Lung microvascular endothelial cell (primary cell): ENCODE measurements at regions not wholly inside any gene's neighbourhood (a gene's known extent, or its start where the extent isn't known, plus 50 kb on each side); places are given as distances from the start of the nearest gene placed in this dataset.
A peak's percentile ranks its signal among the peaks of the same experiment; 100 is the strongest.

Experiments used
- DNase-seq, 2 donors: peaks; one replicate each; pipeline versions ENCODE4 v3.0.0 to v3.0.0-alpha.2; 2010; ENCODE audit warnings: low read depth in 2 of 2

DNA sequence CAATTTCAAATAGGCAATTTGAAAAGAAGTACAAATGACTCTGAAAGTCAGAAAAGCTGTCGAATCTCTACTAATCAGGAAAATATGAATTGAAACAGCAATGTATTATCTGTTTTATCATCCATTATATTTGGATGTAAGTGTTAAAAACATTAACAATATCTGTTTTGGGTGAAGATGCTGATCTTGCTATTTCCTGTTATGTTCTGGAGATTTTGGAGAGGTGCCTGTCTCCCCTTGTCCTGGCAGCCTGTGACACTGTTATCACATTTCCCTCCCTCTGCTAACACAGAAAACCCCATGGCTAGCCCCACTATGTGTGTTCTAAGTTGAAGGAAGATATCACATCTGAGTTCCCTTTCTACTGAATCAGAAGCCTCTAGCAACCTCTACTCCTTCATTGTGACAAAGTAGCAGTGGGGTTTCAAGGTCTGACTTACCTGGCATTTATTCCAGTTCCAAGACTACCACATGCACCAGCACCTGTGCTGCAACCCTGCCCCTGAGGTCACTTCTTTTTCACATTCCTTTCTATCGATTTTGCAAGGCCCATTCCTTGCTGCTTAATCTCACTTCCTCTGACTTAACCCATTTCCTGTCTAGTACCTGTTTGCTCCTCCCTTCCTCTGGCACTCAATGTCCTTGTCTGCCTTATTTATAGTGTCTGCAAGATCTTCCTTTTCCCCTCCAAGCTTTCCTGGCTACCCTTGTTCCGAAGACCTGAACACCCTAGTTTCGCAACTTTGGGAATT, 95.5 kb upstream of the COL8A1 start:
- peak in 1 of 2 donors; percentile 64 for DNase-seq

DNA sequence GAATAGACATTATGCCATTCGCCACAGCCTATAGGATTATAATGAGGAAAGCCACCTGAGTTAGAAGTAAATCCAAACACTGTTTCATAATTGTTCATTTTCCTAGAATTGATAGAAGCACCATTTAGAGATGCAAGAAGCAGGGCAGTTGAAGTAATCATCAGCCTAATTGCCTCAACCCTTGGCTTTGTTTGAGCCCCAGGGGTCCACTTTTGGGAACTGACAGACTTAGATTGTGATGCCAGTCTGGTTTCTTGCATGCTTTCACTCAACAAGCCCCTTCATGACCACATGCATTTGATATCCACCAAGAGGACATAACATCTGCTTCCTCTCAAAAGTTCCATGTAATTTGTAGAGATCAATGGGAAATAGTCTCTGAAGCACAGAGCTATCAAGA, 97.2 kb upstream of the COL8A1 start:
- DNase-seq, result no peak

DNA sequence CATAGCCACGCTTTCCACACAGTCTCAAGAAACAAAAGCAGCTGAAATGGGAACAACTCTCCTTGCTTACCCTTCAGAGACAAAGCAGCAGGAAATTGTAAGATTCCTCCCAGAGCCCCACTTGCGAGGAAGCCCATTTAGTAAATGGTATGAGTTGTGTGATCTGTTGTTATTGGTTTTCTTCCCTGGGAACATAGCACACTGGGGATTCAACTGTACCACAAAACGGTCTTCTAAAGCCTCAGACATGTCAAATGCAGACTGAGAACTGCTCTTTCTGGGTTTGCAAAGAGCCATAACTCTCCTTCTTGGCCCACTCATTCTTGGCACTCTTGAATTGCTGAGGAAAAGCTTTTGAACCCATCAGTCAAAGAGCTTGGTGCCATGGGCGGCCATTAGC, 101.0 kb upstream of the COL8A1 start:
- DNase-seq, result no peak

DNA sequence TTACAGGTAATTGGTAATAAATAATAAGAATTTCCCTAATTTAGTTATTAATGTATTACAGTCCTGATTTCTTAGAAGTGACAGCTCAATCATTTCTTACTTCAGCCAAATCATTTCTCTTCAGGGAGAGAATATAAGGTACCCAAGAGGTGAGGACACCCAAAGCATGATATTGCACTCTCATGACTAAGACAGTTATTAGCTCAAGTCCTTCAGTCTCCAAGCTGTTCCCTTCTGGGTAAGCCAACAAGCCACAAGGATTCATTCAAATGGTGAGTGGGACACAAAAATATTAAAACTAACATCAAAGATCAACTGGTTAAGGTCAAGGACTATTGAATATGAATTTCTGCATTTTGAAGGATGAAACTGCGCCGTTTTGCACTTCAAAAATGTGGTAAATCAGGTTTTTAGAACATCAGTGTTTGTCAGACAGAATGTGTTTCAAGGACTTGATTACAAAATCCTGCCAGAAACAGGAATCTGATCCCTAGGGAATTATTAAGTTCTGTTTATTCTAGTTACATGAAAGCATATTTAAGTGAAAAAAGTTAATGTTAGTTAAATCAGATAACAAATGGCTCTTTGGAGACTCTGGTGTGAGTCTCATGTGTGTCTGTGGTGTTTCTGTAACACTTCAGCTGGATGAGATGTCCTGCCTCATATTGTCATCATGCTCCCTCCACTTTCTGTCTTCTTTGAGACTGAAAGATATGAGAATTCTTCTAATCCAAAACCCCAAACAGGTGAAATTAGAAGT, 101.7 kb upstream of the COL8A1 start:
- no peak for DNase-seq

DNA sequence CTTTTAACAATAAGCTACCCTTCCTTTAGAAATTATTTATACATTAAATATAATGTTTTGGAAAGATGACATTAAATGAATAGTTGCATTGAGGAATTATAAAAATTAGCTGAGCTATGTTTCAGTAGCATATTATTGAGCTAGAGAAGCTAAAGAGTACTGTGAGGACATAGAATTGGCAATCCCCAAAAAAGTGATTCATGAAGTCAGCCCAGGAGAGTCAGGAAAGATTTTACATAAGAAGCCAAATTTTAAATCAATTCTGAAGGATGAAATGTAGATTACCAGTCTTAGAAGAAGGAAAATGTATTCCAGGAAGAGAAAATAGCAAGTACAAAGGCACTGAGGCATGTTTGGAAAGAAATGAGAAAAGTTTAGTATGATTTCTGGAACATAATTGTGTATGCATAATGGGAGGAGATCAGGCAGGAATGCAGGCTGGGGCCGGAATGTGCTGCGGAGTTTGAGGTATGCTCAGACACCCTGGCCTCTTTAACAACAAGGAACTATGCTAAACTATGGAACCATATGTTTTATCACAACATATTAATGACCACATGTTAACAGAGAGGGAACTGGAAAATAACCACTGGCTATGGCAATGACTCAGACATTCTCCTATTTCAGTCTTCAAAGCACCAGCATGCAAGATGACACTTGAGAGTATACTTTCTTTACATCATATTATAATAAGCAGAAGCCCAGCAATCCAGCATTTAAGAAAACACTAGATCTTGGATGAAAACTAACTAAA, 103.3 kb upstream of the COL8A1 start:
- no peak for DNase-seq

DNA sequence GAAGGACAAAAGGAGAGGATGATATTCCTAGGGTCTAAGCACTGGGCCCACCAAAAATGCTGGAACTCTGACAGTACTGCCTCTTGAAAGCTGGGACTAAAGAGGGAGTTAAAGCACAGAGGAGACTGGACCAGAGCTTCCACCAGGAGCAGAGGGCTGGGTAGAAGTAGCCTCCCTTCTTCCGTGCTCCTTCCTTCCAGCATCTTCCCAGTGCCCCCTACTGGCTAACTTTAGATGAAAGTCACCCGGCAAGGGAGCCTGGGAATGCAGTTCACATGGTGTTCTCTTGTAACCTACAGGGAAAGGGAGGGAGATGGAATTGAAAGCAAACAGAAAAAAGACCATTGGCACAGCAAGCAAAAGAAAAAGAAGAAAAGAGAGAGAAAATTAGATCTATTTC, 106.1 kb upstream of the COL8A1 start:
- peak; percentile 84 to 87 for DNase-seq

DNA sequence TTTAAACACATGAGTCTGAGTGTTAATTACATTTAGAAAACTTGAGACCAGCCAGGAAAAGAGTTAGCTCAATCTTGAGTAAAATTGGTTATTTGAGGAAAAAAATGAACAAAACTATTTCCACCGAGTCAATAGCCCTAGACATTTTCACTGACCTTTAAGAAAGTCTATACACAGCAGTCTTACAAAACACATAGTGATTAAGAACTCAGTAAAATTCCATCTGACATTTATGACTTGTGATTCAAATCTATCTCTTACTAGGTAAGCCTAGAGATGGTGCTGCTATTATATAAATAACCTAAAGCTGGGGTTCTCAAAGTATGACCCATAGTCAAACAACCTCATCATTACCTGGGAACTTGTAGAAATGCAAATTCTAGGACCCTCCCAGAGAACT, 109.1 kb upstream of the COL8A1 start:
- no peak for DNase-seq

DNA sequence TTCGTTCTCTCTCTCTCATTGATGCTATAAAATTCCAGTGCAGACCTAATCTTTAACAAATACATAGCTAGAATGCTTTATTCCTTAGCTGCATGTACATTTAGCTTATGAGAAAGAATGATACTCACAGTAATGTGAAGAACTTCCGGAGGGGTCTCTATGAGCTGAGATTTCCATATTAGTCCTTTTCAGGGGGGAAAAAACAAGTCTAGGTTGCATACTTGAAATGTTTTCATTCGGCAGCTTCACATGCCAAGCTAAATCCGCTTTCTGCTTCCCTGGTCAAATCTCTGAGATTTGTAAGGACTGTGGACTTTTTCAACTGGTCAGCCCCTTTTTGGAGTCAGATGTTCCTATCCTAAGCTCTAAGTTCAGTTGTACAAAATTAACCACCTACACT, 111.5 kb upstream of the COL8A1 start:
- DNase-seq, result peak in 1 of 2 donors; percentile 48

DNA sequence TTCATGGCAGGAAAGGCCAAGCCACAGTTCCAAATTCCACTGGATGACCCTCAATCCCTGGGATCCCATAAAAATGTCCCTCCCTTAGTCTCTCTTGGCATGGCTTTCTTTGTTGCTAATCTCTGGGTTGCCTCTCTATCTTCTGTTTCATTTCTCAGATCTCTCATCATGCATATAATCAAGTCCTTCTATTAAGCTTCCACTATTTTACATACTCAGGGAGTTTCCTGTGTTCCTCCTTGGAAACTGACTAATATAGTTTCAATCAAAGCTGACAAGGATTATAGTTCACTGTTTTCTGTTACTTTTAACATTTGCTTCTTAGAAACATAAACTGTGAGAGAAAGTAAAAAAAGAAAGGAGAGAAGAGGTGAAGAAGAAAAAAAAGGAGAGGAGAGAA, 113.8 kb upstream of the COL8A1 start:
- DNase-seq, result no peak

DNA sequence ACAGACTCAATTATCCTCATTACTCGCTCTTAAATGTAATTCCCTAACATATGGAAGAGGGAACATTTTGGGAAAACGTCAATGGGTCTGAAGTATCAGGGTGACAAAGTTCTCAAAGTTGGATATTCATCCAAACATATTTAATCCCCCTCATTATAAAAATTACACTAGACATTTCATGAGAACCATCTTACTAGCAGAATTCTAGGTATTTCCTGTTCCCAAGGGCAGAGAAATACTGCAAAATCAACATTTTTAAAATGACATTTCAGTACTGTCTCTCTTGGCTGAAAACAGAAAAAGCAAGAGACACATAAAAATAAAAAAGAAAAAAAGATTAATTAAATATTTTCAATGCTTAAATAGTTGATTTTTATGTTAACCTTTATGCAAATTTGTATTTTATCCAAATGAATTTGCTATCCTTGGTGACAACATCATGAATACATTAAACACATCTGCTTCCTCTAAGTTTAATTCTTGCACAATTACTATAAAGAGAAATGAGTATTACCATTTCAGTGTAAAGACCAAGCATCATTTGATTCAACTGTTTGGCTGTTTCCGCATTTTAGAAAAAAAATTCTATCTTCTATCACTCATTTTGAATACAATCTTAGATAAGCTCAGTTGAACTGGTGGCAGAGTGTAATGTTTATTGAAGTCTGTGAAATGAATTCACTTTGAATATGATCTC, 114.8 kb upstream of the COL8A1 start:
- DNase-seq, result peak in 1 of 2 donors; percentile 56

DNA sequence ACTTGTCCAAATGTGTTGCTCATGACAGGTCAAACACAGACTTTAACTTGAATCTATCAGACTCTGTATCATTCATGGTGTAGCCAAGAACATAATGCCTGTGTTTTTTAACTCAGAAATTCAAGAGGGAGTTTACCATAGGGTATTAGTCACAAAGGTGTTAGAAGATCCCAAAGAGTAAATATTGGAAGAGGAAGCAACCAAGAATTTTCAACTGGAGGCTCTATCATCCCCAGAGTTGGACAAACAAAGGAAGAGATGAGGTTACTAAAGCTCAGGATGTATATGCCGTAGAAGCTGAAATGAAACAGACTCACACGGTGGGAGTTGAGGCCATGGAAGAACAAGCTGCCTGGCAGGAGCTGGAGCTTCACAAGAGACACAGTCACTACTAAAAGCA, 116.2 kb upstream of the COL8A1 start:
- DNase-seq, result no peak

DNA sequence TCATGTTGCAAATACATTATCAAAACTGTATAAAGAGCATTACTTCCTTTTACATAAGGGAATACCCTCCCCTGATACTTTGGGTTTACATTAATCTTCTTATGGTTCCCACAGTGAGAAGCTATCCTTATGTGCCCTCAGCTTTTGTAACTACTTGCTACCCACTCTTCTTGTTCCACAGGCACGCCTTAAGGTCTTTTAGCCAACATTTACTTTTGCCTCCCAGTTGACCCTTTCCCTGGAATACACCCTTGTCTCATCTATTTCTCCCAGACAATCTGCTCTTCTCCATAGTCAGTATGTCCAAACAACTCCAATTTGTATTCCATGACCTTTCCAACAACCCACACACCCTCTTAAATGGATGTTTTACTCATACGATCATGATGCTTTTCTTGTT, 116.8 kb upstream of the COL8A1 start:
- DNase-seq, result no peak

DNA sequence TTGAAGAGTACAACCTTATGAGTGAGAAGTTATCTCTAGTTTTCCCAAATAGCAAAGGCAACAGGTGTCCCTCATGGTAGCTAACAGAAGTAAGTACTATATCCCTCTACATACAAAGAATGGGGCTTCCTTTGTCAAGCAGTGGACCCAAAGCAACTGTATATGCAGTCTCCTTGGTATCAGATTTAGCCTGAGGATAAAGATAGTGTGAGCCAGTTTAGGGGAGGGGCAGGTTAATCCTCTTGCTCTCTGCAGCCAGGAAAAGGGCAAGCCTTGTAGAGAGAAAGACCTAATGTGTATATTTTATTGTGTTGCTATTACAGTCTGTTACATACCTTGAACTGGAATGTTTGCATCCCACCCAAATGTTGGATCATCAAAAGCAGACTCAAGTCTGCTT, 117.9 kb upstream of the COL8A1 start:
- no peak for DNase-seq

DNA sequence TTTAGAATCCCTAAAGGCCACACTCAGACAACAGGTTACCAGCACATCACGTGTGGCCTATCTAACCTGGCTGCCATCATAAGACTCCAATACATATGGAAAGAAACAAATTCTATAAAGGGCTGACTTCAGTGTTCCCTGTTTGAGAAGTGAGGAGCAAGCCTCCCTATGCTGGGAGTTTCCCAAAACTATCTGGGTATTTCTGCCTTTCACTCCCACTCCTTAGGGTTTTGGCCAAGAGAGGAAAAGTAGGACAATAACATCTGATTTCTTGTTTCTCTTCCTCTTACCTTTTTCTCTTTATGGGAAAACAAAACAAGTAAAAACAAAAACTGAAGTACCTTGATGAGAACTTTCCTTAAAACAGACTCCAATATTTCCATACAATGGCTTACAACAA, 121.5 kb upstream of the COL8A1 start:
- DNase-seq, result no peak

DNA sequence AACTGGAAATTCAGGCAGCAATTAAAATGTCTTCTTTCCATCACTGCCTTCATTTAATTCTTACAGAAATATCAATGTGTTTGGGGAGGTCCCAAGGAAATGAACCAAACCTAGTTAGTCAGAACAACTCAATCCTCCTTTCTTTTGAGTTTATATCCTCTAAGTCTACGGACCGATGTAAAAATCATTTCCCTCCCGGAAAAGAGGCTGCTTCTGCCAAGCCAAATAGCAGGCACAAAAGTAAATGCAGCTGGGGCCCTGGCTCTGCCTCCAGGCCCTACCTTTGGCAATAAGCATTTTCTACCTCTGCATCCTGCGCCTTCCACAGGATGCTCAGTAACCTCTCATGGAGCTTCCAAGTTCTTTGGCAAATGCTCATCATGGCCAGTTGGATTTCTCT, 122.5 kb upstream of the COL8A1 start:
- DNase-seq, result peak; percentile 41 to 51

DNA sequence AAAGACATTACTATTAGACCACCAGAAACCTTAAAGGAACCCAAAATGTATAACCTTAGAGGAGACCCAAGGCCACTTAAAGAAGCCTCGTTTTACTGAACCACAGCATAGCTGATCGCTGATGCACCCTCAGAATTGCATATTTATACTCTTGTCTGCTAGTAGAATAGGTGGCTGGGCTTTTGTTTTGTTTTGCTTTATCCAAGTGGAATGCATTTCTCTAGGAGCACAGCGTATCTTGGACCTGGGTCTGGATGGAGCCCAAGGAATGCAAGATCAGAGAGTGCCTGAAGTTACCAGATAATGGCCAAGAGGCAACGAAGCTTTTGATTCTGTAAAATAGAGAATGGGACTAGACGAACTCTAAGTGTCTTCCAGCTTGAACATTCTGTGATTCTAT, 129.2 kb upstream of the COL8A1 start:
- no peak for DNase-seq

DNA sequence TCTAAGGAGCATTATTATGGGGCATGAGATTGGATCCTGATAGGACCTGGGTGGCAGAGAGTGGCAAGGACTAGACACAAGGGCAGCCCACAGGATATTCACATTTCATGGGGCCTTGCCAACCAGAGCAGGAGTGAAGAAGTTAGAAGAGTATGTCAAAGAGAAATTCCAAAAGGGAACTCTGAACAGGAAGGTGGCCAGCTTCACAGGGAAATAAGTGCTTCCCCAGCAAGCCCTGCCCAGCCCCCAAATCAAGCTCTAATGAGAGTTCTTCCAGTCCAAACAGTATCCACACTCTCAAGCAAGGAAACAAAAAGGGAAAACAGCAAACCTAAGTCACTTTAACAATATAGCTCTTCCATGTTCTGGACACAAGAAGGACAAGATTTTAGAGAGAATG, 130.2 kb upstream of the COL8A1 start:
- DNase-seq, result peak in 1 of 2 donors; percentile 48

DNA sequence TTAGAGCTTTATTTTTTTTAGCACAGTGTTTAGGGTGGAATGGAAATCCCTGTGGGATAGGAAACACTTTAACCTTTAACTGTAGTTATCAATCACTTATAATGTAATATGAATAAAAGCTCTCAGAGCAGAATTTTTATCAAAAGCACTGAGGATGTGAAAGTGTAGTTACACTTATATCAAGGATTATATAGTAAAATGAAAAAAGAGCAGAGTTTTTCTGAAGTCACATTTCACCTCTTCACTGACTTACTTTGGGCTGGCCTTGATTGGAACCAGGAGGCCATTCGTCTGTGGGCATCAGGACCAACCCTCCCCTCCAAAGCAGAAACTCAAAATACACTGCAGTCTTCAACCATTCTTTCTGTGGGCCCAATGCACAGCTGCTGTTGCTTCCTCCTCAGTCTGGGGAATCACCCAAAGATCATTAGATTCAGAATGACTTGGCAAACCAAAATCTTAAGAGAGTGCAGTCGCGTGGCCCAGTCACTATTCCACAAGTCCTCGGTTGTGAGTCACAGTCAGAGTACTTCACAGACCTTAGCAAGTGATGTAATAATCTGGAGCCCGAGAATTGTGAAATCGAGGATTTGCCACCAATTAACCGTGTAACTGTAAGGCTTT, 132.6 kb upstream of the COL8A1 start:
- DNase-seq, result peak in 1 of 2 donors; percentile 60

DNA sequence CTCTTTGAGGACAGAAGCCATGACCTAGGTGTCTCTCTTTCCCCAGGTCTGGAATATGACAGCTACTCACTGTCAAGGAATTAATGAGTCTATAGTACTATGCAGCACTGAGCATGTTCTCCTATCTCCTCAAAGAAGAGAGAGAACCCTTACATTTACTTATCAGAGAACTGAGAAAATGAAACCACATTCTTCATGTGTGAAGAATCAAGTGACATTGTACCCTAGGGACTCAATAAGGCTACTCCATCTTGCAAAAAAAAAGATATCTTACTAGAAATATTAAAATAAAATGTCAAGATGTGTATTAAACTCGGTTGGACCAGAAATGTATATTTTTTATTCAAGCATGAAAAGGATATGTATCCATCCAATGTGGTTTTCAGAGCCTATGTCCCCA, 133.2 kb upstream of the COL8A1 start:
- no peak for DNase-seq

DNA sequence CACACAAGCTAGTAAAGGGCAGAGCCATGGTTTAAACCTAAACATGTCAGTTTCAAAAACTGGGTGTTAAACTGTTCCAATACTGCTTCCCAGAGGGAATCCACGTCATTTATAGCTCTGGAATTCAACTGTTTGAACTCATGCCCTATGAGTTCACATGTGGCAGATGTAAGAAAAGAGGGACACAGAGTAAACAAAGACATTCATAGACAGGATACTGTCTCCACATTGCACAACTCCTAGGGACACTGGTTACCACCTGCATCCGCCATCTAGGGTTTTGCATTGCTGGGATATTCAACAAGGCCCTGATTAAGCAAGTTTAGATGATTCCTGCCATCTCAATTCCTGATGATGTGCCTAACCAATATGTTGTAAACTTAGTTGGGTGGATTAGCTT, 134.1 kb upstream of the COL8A1 start:
- DNase-seq, result peak; percentile 54 to 66

DNA sequence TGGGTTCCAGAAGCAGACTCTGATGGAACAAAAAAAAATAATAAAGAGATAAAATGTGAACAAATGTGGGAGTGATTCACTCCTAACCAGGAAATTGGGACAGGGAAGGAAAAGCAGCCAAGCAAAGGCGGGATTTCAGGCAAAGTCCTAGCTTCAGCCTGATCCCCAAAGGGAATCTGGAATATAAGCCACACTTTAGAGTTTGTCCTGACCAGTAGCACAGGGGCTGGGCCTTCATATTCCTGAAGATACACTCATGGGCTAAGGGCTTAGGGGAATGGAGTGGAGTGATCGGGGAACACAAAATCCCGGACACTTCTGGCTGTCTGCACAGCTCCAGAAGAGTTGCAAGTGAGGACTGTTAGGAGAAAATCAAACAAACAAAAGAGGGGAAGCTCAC, 135.0 kb upstream of the COL8A1 start:
- peak in 1 of 2 donors; percentile 46 for DNase-seq
